GM10266 (cell line): ENCODE measurements at regions not wholly inside any gene's neighbourhood (a gene's known extent, or its start where the extent isn't known, plus 50 kb on each side); places are given as distances from the start of the nearest gene placed in this dataset.

ENCODE experiments used
- DNase-seq: peaks from one replicate; pipeline ENCODE4 v3.0.0; 2012; ENCODE audit errors: extremely low spot score
- CTCF ChIP-seq: IDR thresholded peaks from 2 replicates; pipeline ENCODE4 v1.5.1; 2012; ENCODE audit warnings: mild to moderate bottlenecking, low read depth; ENCODE audit not compliant: control insufficient read depth, insufficient read depth; ENCODE audit errors: missing control alignments

- peak; percentile 10 for DNase-seq
- peak; percentile 67 for TF ChIP-seq CTCF
Observed at GRCh38 chr4:114386637-114387233, 211.9 kb upstream of the UGT8 start.

GRCh38 chr4:114389070-114389685 is 209.4 kb upstream of the UGT8 start:
- no peak for DNase-seq
- TF ChIP-seq CTCF = no peak

- TF ChIP-seq CTCF = no peak
- DNase-seq = no peak
Observed at GRCh38 chr4:114393295-114394038, 205.1 kb upstream of the UGT8 start.

GRCh38 chr4:114396808-114397207 is 201.8 kb upstream of the UGT8 start:
- TF ChIP-seq CTCF = no peak
- no peak for DNase-seq

- TF ChIP-seq CTCF = no peak
- no peak for DNase-seq
Observed at GRCh38 chr4:114398410-114398809, 200.2 kb upstream of the UGT8 start.

- TF ChIP-seq CTCF = no peak
- no peak for DNase-seq
Observed at GRCh38 chr4:114399105-114399504, 199.5 kb upstream of the UGT8 start.

GRCh38 chr4:114400531-114400930 is 198.1 kb upstream of the UGT8 start:
- no peak for TF ChIP-seq CTCF
- no peak for DNase-seq
